GM19468 (cell line): ENCODE measurements at regions not wholly inside any gene's neighbourhood (a gene's known extent, or its start where the extent isn't known, plus 50 kb on each side); places are given as distances from the start of the nearest gene placed in this dataset.

Source experiments
- ATAC-seq: cut with Tn5 transposase; IDR thresholded peaks from one replicate; pipeline ENCODE4 v1.9.1; 2021; ENCODE audit warnings: mild to moderate bottlenecking, moderate library complexity, moderate number of reproducible peaks; ENCODE audit not compliant: unreplicated experiment; ENCODE audit errors: extremely low read depth

GRCh38 chr12:124689631-124690030 lies 122.2 kb upstream of the NCOR2 start:
- ATAC-seq: no peak

- no peak for ATAC-seq
These were observed 121.1 kb upstream of the NCOR2 start for GRCh38 chr12:124688356-124688992.

GRCh38 chr12:124687917-124688316 lies 120.5 kb upstream of the NCOR2 start:
- ATAC-seq: no peak

GRCh38 chr12:124687174-124687902 lies 119.9 kb upstream of the NCOR2 start:
- ATAC-seq: no peak

GRCh38 chr12:124686370-124687173 lies 119.2 kb upstream of the NCOR2 start:
- ATAC-seq: no peak

GRCh38 chr12:124685689-124686369 lies 118.4 kb upstream of the NCOR2 start:
- no peak for ATAC-seq

- ATAC-seq: no peak
These were observed 117.7 kb upstream of the NCOR2 start for GRCh38 chr12:124684971-124685688.

- no peak for ATAC-seq
These were observed 117.1 kb upstream of the NCOR2 start for GRCh38 chr12:124684496-124684895.

- no peak for ATAC-seq
These were observed 116.0 kb upstream of the NCOR2 start for GRCh38 chr12:124683152-124684124.

GRCh38 chr12:124682425-124683151 lies 115.2 kb upstream of the NCOR2 start:
- no peak for ATAC-seq

- no peak for ATAC-seq
These were observed 114.5 kb upstream of the NCOR2 start for GRCh38 chr12:124681779-124682391.

- ATAC-seq: peak; percentile 66
These were observed 113.7 kb upstream of the NCOR2 start for GRCh38 chr12:124680863-124681778.

GRCh38 chr12:124679533-124680371 lies 112.3 kb upstream of the NCOR2 start:
- ATAC-seq: no peak

- ATAC-seq: no peak
These were observed 111.6 kb upstream of the NCOR2 start for GRCh38 chr12:124679047-124679446.

GRCh38 chr12:124678421-124678893 lies 111.0 kb upstream of the NCOR2 start:
- no peak for ATAC-seq
